GM21619 (cell line): ENCODE measurements at regions not wholly inside any gene's neighbourhood (a gene's known extent, or its start where the extent isn't known, plus 50 kb on each side); places are given as distances from the start of the nearest gene placed in this dataset.
A peak's percentile ranks its signal among the peaks of the same experiment; 100 is the strongest.
"Not testable (repeated sequence)": the region's sequence is repeated elsewhere in the genome, so short reads cannot be mapped to it uniquely, and the experiment has no call there.

Source experiments
- ATAC-seq: cut with Tn5 transposase; IDR thresholded peaks from one replicate; pipeline ENCODE4 v1.9.1; 2021; ENCODE audit not compliant: unreplicated experiment

- ATAC-seq: peak; percentile 9
Measured at GRCh38 chr4:123599061-123599919, 202.7 kb downstream of the SPRY1 start.

GRCh38 chr4:123599920-123600810 lies 203.6 kb downstream of the SPRY1 start:
- peak; percentile 100 for ATAC-seq

GRCh38 chr4:123600987-123601904 lies 204.7 kb downstream of the SPRY1 start:
- no peak for ATAC-seq

- ATAC-seq: no peak
Measured at GRCh38 chr4:123602007-123602406, 205.4 kb downstream of the SPRY1 start.

GRCh38 chr4:123603165-123603564 lies 206.6 kb downstream of the SPRY1 start:
- no peak for ATAC-seq

- not testable (repeated sequence) for ATAC-seq
Measured at GRCh38 chr4:123605797-123606196, 209.2 kb downstream of the SPRY1 start.

GRCh38 chr4:123606336-123606735 lies 209.7 kb downstream of the SPRY1 start:
- no peak for ATAC-seq

- peak; percentile 89 for ATAC-seq
Measured at GRCh38 chr4:123606946-123607542, 210.4 kb downstream of the SPRY1 start.

GRCh38 chr4:123609829-123610228 lies 213.2 kb downstream of the SPRY1 start:
- ATAC-seq: no peak

GRCh38 chr4:123613586-123614344 lies 217.2 kb downstream of the SPRY1 start:
- ATAC-seq: no peak

- ATAC-seq: no peak
Measured at GRCh38 chr4:123615901-123616300, 219.3 kb downstream of the SPRY1 start.

- ATAC-seq: peak; percentile 53
Measured at GRCh38 chr4:123616951-123617461, 220.4 kb downstream of the SPRY1 start.

- no peak for ATAC-seq
Measured at GRCh38 chr4:123617791-123618190, 221.2 kb downstream of the SPRY1 start.

- ATAC-seq: no peak
Measured at GRCh38 chr4:123618606-123619005, 222.0 kb downstream of the SPRY1 start.

- no peak for ATAC-seq
Measured at GRCh38 chr4:123619326-123619725, 222.7 kb downstream of the SPRY1 start.

- no peak for ATAC-seq
Measured at GRCh38 chr4:123619895-123620294, 223.3 kb downstream of the SPRY1 start.

GRCh38 chr4:123621072-123621705 lies 224.6 kb downstream of the SPRY1 start:
- no peak for ATAC-seq

- no peak for ATAC-seq
Measured at GRCh38 chr4:123622572-123622971, 226.0 kb downstream of the SPRY1 start.

- no peak for ATAC-seq
Measured at GRCh38 chr4:123623611-123624010, 227.0 kb downstream of the SPRY1 start.
